ENCODE measurements at regions not wholly inside any gene's neighbourhood (a gene's known extent, or its start where the extent isn't known, plus 50 kb on each side); places are given as distances from the start of the nearest gene placed in this dataset.

DNA sequence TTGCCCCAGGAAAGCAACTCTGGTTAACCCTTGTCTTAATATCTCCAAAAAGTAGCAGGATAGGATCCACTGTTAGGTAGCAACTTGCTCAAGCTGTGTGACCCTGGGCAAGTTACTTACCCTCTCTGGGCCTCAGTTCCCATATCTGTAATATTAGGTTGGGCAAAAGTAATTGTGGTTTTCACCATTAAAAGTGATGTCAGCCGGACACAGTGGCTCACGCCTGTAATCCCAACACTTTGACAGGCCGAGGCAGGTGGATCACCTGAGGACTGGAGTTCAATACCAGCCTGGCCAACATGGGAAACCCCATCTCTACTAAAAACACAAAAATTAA is 179.3 kb downstream of the FOXL1 start:
- DNase-seq (ENCODE audit: low read depth), result no peak
- TF ChIP-seq CTCF (IDR thresholded peaks at IDR 0.05; ENCODE audit: insufficient read depth, low read depth, low read length, missing control alignments), result no peak
- H3K4me3 ChIP-seq (ENCODE audit: low read depth, low read length), result no peak overlapping the region

DNA sequence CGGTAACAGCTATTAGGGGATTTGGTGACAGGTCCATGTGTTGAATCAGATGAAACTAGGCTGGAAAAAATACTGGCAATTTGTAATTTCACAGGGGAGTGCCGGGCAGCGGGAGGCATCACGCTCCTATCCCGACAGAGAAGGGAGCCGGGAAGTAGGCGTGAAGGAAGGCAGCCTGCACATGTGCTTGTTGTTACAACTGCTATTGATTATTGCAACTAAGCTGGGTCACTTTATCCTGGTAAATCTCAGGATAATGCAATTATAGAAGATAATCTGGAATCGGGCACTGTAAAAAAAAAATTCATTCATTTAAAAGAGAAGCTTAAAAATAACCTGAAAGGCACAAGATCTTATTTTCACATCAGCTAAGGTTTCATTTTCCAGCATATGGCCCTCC is 180.6 kb downstream of the FOXL1 start:
- H3K4me3 ChIP-seq (ENCODE audit: low read depth, low read length), result no peak overlapping the region

DNA sequence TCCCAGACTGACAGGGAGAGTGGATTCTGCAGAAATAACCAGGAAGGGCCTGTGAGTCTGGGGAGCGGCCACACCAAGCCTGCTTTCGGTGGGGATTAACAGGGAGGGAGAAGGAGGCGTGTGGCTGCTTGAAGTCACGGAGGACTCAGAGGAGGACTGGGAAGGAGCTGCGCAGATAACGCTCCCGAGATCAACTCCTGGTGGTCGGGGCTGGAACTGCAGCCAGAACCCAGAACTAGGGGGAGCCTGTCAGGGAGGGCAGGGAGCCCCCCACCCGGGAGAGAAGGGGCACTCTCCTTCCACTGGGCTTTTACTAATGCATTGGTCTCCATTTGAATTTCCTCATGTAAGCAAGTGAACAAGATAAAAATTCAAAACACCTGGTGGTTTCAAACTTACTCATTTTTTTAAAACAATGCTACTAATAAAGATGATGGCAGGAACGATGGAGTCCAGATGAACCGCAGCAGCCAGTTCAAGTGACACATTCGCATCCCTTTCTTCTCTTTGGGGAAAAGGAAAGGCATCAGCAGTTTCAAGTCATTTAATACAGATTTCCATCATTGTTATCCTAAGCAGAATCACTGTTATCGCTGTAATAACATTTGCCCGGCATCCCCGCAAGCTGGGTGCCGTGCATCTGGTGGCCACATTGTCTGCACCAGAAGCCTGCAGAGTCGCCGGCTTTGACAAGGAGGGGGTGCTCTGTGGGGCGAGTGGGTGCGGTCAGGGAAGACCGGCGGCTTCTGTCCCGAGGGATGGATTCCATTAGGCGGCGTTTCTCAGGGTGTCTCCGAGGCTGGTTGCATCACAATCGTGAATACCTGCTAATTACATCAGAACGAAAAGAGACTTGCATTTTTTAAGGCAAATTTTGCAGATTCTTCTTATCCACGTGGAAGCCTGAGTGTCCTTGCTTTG is 183.0 kb downstream of the FOXL1 start:
- no peak overlapping the region for H3K4me3 ChIP-seq (ENCODE audit: low read depth, low read length)
- peak; percentile 66 for TF ChIP-seq CTCF (IDR thresholded peaks at IDR 0.05; ENCODE audit: insufficient read depth, low read depth, low read length, missing control alignments)
- peak; percentile 34 for DNase-seq (ENCODE audit: low read depth)

More for the DNA sequence above, 180.6 kb downstream of the FOXL1 start:
- no peak for DNase-seq (ENCODE audit: low read depth)
- no peak for TF ChIP-seq CTCF (IDR thresholded peaks at IDR 0.05; ENCODE audit: insufficient read depth, low read depth, low read length, missing control alignments)

- no peak for TF ChIP-seq CTCF (IDR thresholded peaks at IDR 0.05; ENCODE audit: insufficient read depth, low read depth, low read length, missing control alignments)
- no peak for DNase-seq (ENCODE audit: low read depth)
- H3K4me3 ChIP-seq (ENCODE audit: low read depth, low read length), result no peak overlapping the region
Observed at GRCh38 chr16:86762095-86762494, 183.7 kb downstream of the FOXL1 start.

DNA sequence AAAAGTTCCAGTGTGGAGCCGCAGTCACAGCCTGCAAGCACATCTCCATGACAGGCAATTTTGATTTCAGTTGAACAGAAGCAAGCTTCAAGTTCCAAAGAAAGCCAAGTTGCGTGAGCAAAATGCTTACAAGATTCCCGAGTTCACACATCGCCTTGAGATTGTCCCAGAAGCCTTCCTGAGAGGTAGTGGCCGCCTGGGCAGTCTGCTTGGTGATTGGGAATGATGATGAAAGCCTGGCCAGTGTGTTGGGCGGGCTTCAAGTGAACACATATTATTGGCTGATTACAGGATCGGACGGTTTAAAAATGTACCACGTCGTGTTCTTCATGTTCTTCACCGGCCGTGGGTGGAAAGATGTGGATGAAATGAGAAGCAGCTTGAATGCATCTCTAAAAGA is 185.5 kb downstream of the FOXL1 start:
- H3K4me3 ChIP-seq (ENCODE audit: low read depth, low read length), result no peak overlapping the region
- no peak for TF ChIP-seq CTCF (IDR thresholded peaks at IDR 0.05; ENCODE audit: insufficient read depth, low read depth, low read length, missing control alignments)
- no peak for DNase-seq (ENCODE audit: low read depth)

DNA sequence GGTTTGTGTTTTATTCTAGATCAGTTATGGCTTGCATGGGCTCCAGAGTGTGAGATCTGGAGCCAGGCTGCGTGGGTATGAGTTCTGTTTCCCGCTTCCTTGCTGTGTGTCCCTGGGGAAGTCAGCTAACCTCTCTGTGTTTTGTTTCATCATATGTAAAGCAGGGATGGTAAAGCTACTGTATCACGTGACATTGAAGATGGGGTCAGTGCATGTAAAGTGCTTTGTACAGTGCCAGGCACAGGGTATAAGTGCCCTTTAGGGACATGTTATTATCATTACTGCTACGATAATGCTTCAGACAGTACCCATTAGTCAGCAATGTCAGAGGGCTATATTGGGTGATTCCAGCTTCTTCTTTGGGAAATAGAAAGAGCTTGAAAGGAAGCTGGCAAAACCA is 186.2 kb downstream of the FOXL1 start:
- H3K4me3 ChIP-seq (ENCODE audit: low read depth, low read length), result no peak overlapping the region
- no peak for TF ChIP-seq CTCF (IDR thresholded peaks at IDR 0.05; ENCODE audit: insufficient read depth, low read depth, low read length, missing control alignments)
- no peak for DNase-seq (ENCODE audit: low read depth)

Data from GM12865 (cell line).